Nephron progenitor cell (in vitro differentiated cells): ENCODE measurements at regions not wholly inside any gene's neighbourhood (a gene's known extent, or its start where the extent isn't known, plus 50 kb on each side); places are given as distances from the start of the nearest gene placed in this dataset.
"Not testable (repeated sequence)": the region's sequence is repeated elsewhere in the genome, so short reads cannot be mapped to it uniquely, and the experiment has no call there.

Experiments
- DNase-seq: peaks from one replicate; pipeline ENCODE4 v3.0.0; 2021
- H3K27ac Mint-ChIP-seq: 2 replicates; pipeline ENCODE4 v1.8.0; 2021; ENCODE audit warnings: mild to moderate bottlenecking, moderate library complexity, mixed read lengths
- H3K27me3 Mint-ChIP-seq: 2 replicates; pipeline ENCODE4 v1.8.0; 2021; ENCODE audit warnings: mild to moderate bottlenecking, low read depth, mixed read lengths; ENCODE audit not compliant: poor library complexity
- H3K36me3 Mint-ChIP-seq: 2 replicates; pipeline ENCODE4 v1.8.0; 2021; ENCODE audit warnings: low read depth, mixed read lengths
- H3K4me1 Mint-ChIP-seq: 2 replicates; pipeline ENCODE4 v1.8.0; 2021; ENCODE audit warnings: mixed read lengths
- H3K4me3 Mint-ChIP-seq: 2 replicates; pipeline ENCODE4 v1.8.0; 2021; ENCODE audit warnings: mild to moderate bottlenecking, moderate library complexity, mixed read lengths
- H3K9me3 Mint-ChIP-seq: 2 replicates; pipeline ENCODE4 v1.8.0; 2021; ENCODE audit warnings: mild to moderate bottlenecking, moderate library complexity, mixed read lengths
- CTCF ChIP-seq: fragments of 200-600 bp; sonication (generic); IDR thresholded peaks from 2 replicates; pipeline ENCODE4 v1.5.0; 2021; ENCODE audit warnings: antibody characterized with exemption

- Mint-ChIP-seq H3K9me3 (peaks cover 6% of the 10 kb centered on the region), H3K27ac (no peak overlapping the region), H3K27me3 (peaks cover 7% of the 10 kb centered on the region), H3K36me3 (no peaks in the 10 kb centered on the region), H3K4me1 (no peaks in the 10 kb centered on the region), H3K4me3 (no peak overlapping the region)
- DNase-seq: no peak
- no peak for TF ChIP-seq CTCF
These were observed 200.9 kb upstream of the DIAPH2 start for GRCh38 chrX:96483647-96484160.

GRCh38 chrX:96486687-96487086, 198.0 kb upstream of the DIAPH2 start:
- not testable (repeated sequence) for H3K4me1 Mint-ChIP-seq, H3K27me3 Mint-ChIP-seq

GRCh38 chrX:96502507-96502906, 182.1 kb upstream of the DIAPH2 start:
- Mint-ChIP-seq H3K9me3 (no peaks in the 10 kb centered on the region), H3K36me3 (no peaks in the 10 kb centered on the region), H3K4me3 (no peak overlapping the region), H3K4me1 (no peaks in the 10 kb centered on the region), H3K27me3 (no peaks in the 10 kb centered on the region), H3K27ac (no peak overlapping the region)
- no peak for DNase-seq
- TF ChIP-seq CTCF: no peak

More at GRCh38 chrX:96486687-96487086, 198.0 kb upstream of the DIAPH2 start:
- H3K4me3 Mint-ChIP-seq, H3K36me3 Mint-ChIP-seq, DNase-seq, H3K27ac Mint-ChIP-seq: not testable (repeated sequence)
- H3K9me3 Mint-ChIP-seq: peaks cover 13% of the 10 kb centered on the region

GRCh38 chrX:96529386-96529785, 155.3 kb upstream of the DIAPH2 start:
- H3K4me1 Mint-ChIP-seq, H3K36me3 Mint-ChIP-seq, H3K27ac Mint-ChIP-seq, DNase-seq, H3K4me3 Mint-ChIP-seq, H3K27me3 Mint-ChIP-seq: not testable (repeated sequence)
- peaks cover 11% of the 10 kb centered on the region for H3K9me3 Mint-ChIP-seq

GRCh38 chrX:96538104-96538725, 146.4 kb upstream of the DIAPH2 start:
- Mint-ChIP-seq H3K27ac (no peak overlapping the region), H3K36me3 (no peaks in the 10 kb centered on the region), H3K27me3 (no peaks in the 10 kb centered on the region), H3K4me3 (no peak overlapping the region), H3K9me3 (peaks cover 4% of the 10 kb centered on the region), H3K4me1 (no peaks in the 10 kb centered on the region)
- DNase-seq: no peak
- TF ChIP-seq CTCF: no peak

- no peaks in the 10 kb centered on the region for H3K9me3 Mint-ChIP-seq
- no peaks in the 10 kb centered on the region for H3K4me1 Mint-ChIP-seq
- TF ChIP-seq CTCF: no peak
- DNase-seq: no peak
- H3K27me3 Mint-ChIP-seq: no peaks in the 10 kb centered on the region
- no peaks in the 10 kb centered on the region for H3K36me3 Mint-ChIP-seq
- H3K4me3 Mint-ChIP-seq: no peak overlapping the region
- H3K27ac Mint-ChIP-seq: no peak overlapping the region
These were observed 144.5 kb upstream of the DIAPH2 start for GRCh38 chrX:96540111-96540631.

- not testable (repeated sequence) for H3K27me3 Mint-ChIP-seq, DNase-seq, H3K9me3 Mint-ChIP-seq, H3K27ac Mint-ChIP-seq, H3K4me1 Mint-ChIP-seq, H3K36me3 Mint-ChIP-seq, H3K4me3 Mint-ChIP-seq
These were observed 138.4 kb upstream of the DIAPH2 start for GRCh38 chrX:96546281-96546680.
